ENCODE measurements at regions not wholly inside any gene's neighbourhood (a gene's known extent, or its start where the extent isn't known, plus 50 kb on each side); places are given as distances from the start of the nearest gene placed in this dataset.
"Not testable (repeated sequence)": the region's sequence is repeated elsewhere in the genome, so short reads cannot be mapped to it uniquely, and the experiment has no call there.

DNA sequence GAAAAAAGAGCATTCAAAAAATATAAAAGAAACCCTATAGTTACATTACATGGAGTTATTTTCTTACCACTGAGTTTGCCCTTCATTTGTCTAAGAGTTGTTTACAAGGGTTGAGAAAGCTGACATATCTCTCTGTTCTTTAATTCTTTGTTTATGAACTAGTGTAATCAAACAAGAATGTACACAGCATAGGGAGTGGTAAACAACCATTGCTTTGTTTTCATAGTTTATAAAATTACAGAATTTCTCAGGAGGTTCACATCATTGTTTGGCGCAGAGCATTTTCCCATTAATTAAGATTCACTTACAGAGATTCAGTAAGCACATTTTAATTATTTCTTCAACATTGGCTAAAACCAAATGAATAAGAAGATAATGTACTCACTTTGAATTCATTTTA, 87.6 kb downstream of the IFI44 start:
- Histone ChIP-seq H3K27me3 (no peaks in the 10 kb centered on the region), H3K27ac (no peak overlapping the region), H3K9me3 (no peaks in the 10 kb centered on the region), H3K4me1 (no peaks in the 10 kb centered on the region), H3K36me3 (no peaks in the 10 kb centered on the region), H3K4me3 (no peak overlapping the region)
- 91% methylated on average over 1 of the region's 1 CpG for WGBS
- DNase-seq (ENCODE audit: low spot score in 2 of 2), result no peak
- TF ChIP-seq POLR2A (IDR thresholded peaks at IDR 0.05) (no peak), EP300 (IDR thresholded peaks at IDR 0.05) (no peak), POLR2AphosphoS5 (IDR thresholded peaks at IDR 0.05) (no peak)
- TF ChIP-seq, protein P1, sequence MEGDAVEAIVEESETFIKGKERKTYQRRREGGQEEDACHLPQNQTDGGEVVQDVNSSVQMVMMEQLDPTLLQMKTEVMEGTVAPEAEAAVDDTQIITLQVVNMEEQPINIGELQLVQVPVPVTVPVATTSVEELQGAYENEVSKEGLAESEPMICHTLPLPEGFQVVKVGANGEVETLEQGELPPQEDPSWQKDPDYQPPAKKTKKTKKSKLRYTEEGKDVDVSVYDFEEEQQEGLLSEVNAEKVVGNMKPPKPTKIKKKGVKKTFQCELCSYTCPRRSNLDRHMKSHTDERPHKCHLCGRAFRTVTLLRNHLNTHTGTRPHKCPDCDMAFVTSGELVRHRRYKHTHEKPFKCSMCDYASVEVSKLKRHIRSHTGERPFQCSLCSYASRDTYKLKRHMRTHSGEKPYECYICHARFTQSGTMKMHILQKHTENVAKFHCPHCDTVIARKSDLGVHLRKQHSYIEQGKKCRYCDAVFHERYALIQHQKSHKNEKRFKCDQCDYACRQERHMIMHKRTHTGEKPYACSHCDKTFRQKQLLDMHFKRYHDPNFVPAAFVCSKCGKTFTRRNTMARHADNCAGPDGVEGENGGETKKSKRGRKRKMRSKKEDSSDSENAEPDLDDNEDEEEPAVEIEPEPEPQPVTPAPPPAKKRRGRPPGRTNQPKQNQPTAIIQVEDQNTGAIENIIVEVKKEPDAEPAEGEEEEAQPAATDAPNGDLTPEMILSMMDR (IDR thresholded peaks at IDR 0.05), result no peak

DNA sequence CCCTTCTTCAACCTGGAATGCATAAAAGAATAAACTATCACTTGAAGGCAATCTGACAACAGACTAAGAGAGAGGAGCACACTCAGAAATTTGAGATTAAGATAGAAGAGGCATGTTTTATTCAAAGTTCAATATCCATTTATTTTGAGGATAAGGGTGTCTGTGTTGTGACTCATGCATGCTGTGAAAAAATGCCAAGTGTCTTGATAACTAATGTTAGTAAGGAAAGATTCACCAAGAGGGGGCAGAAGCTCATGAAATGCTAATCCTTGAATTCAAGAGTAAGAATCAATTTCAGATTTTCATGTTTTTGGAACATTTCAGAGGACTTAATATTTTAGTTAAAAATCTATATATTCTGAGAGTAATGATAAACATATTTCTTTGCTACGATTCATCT, 94.0 kb downstream of the IFI44 start:
- Histone ChIP-seq H3K27ac (no peak overlapping the region), H3K4me1 (no peaks in the 10 kb centered on the region), H3K36me3 (no peaks in the 10 kb centered on the region), H3K9me3 (no peaks in the 10 kb centered on the region), H3K27me3 (no peaks in the 10 kb centered on the region), H3K4me3 (no peak overlapping the region)
- 74% methylated on average over 1 of the region's 1 CpG for WGBS
- no peak for DNase-seq (ENCODE audit: low spot score in 2 of 2)
- TF ChIP-seq, protein P1 (IDR thresholded peaks at IDR 0.05), result no peak
- TF ChIP-seq EP300 (IDR thresholded peaks at IDR 0.05) (no peak), POLR2AphosphoS5 (IDR thresholded peaks at IDR 0.05) (no peak), POLR2A (IDR thresholded peaks at IDR 0.05) (no peak)

DNA sequence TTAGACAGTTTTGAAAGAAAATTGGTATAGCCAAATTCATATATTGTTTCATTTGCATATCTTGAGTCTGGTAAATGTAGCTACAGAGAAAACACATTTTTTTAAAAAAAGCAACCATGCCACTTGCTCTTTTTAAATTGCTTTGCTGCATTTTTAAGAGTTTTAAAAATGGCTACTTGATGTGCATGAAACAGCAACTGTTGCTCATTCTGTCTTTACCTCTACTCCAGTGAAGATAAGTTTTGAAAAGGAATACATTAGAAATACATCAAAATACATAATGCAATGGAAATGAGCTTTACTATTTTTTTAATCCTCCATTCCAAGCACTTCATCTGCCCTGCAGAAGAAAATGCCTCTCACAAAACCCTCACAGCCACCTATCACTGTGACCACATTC, 95.5 kb downstream of the IFI44 start:
- no peaks in the 10 kb centered on the region for H3K27me3 ChIP-seq
- TF ChIP-seq EP300 (IDR thresholded peaks at IDR 0.05) (no peak), POLR2AphosphoS5 (IDR thresholded peaks at IDR 0.05) (no peak), POLR2A (IDR thresholded peaks at IDR 0.05) (no peak)
- TF ChIP-seq, protein P1 (IDR thresholded peaks at IDR 0.05), result no peak
- H3K27ac ChIP-seq, result no peak overlapping the region
- no peak overlapping the region for H3K4me3 ChIP-seq
- H3K9me3 ChIP-seq, result no peaks in the 10 kb centered on the region
- no peak for DNase-seq (ENCODE audit: low spot score in 2 of 2)
- H3K36me3 ChIP-seq, result no peaks in the 10 kb centered on the region
- no peaks in the 10 kb centered on the region for H3K4me1 ChIP-seq

DNA sequence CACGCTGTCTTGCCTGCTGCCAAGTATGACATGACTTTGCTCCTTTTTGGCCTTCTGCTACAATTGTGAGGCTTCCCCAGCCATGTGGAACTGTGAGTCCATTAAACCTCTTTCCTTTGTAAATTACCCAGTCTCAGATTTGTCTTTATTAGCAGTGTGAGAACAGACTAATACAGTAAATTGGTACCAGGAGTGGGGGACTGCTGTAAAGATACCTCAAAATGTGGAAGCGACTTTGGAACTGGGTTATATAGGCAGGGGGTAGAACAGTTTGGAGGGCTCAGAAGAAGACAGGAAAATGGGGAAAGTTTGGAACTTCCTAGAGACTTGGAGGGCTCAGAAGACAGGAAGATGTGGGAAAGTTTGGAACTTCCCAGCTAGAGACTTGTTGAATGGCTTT, 104.0 kb downstream of the IFI44 start:
- 79% methylated on average over 2 of the region's 2 CpGs for WGBS
- not testable (repeated sequence) for H3K9me3 ChIP-seq; H3K27ac ChIP-seq; H3K4me3 ChIP-seq; H3K27me3 ChIP-seq; H3K4me1 ChIP-seq; H3K36me3 ChIP-seq; DNase-seq (ENCODE audit: low spot score in 2 of 2)

DNA sequence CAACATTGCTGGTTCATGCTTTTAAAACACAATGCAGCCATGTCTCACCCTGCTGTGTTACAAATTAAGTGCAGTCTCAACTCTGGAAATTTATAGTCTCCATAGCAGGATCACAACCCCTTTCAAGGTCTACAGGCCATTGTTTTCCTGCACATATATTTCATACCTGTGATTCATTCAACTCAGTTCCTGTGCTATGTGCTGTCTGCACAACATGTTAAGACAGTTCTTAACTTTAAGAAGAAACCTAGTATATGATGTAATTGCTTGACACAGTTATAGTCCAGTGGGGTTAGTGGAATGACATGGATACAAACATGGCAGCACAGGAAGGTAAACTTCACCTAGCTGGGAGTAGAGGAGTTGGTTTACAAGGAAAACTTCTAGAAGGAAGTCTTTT, 106.4 kb downstream of the IFI44 start:
- no peak for DNase-seq (ENCODE audit: low spot score in 2 of 2)
- Histone ChIP-seq H3K4me3 (no peak overlapping the region), H3K36me3 (no peaks in the 10 kb centered on the region), H3K9me3 (peaks cover 6% of the 10 kb centered on the region), H3K27ac (no peak overlapping the region), H3K27me3 (no peaks in the 10 kb centered on the region), H3K4me1 (no peaks in the 10 kb centered on the region)
- TF ChIP-seq POLR2AphosphoS5 (IDR thresholded peaks at IDR 0.05), result no peak
- TF ChIP-seq EP300 (IDR thresholded peaks at IDR 0.05), result no peak
- TF ChIP-seq, protein P1 (IDR thresholded peaks at IDR 0.05), result no peak
- no peak for TF ChIP-seq POLR2A (IDR thresholded peaks at IDR 0.05)

DNA sequence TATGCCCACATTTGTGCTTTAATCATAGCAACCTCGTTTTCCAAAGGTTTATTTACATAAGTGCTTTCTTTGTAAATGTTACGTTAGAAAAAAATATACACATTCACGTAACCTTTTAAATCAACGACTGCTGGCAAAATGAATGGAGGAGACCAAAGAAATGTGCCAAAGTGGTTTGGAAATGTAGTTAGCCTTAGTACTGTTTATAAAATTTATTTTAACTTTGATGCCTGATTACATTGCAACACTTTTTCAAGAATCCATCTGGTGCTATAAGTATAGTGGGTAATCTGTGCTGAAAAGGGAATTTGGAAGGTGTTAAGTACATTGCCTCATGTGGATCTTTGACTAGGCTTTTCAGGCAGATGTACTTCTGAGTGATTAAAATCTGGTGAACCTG, 108.9 kb downstream of the IFI44 start:
- Histone ChIP-seq H3K27me3 (no peaks in the 10 kb centered on the region), H3K4me1 (no peaks in the 10 kb centered on the region), H3K36me3 (no peaks in the 10 kb centered on the region), H3K9me3 (peaks cover under 1% of the 10 kb centered on the region), H3K27ac (no peak overlapping the region), H3K4me3 (no peak overlapping the region)
- TF ChIP-seq EP300 (IDR thresholded peaks at IDR 0.05), result no peak
- TF ChIP-seq, protein P1 (IDR thresholded peaks at IDR 0.05), result no peak
- no peak for TF ChIP-seq POLR2A (IDR thresholded peaks at IDR 0.05)
- TF ChIP-seq POLR2AphosphoS5 (IDR thresholded peaks at IDR 0.05), result no peak
- DNase-seq (ENCODE audit: low spot score in 2 of 2), result no peak
- 69% methylated on average over 4 of the region's 4 CpGs for WGBS
